Vagina (tissue), 2 donors: ENCODE measurements at regions not wholly inside any gene's neighbourhood (a gene's known extent, or its start where the extent isn't known, plus 50 kb on each side); places are given as distances from the start of the nearest gene placed in this dataset.

Experiments
- CTCF ChIP-seq, 3 experiments: fragments of 450-650 bp in 2 of 3; fragments of 200-600 bp in 1 of 3; sonication (generic) in 1 of 3; IDR thresholded peaks; one replicate each; pipeline ENCODE4 v1.5.1; 2017 to 2019; ENCODE audit warnings: antibody characterized with exemption in 3 of 3, mild to moderate bottlenecking in 2 of 3, moderate library complexity in 2 of 3
- POLR2A ChIP-seq, 2 donors: fragments of 450-650 bp; IDR thresholded peaks; one replicate each; pipeline ENCODE4 v1.6.1; 2017; ENCODE audit warnings: antibody characterized with exemption in 2 of 2, mild to moderate bottlenecking in 2 of 2, moderate library complexity in 2 of 2
- POLR2AphosphoS5 ChIP-seq, 2 donors: sonication (generic); formaldehyde crosslinking; IDR thresholded peaks; one replicate each; pipeline ENCODE4 v1.9.0; 2017; ENCODE audit warnings: antibody characterized with exemption in 2 of 2, mild to moderate bottlenecking in 2 of 2, low read depth in 1 of 2; ENCODE audit not compliant: insufficient read depth in 1 of 2

- no peak for TF ChIP-seq POLR2AphosphoS5 (IDR thresholded peaks at IDR 0.05; ENCODE audit: insufficient read depth in 1 of 2, low read depth in 1 of 2)
- TF ChIP-seq POLR2A (IDR thresholded peaks at IDR 0.05) = no peak
- no peak for TF ChIP-seq CTCF (IDR thresholded peaks at IDR 0.05)
Observed at GRCh38 chrX:99909946-99910345, 500.1 kb downstream of the PCDH19 start.
